Right cardiac atrium (tissue), 5 donors: ENCODE measurements at regions not wholly inside any gene's neighbourhood (a gene's known extent, or its start where the extent isn't known, plus 50 kb on each side); places are given as distances from the start of the nearest gene placed in this dataset.

Source experiments
- ATAC-seq, 2 donors: fragments of 200-7000 bp; cut with Tn5 transposase; one replicate each; pipeline versions ENCODE4 v1.8.0 to v1.9.1; 2020; ENCODE audit warnings: moderate library complexity in 2 of 2, mild to moderate bottlenecking in 1 of 2
- DNase-seq, 3 donors: peaks; one replicate each; pipeline ENCODE4 v3.0.0-alpha.2; 2020
- H3K27ac ChIP-seq: one replicate; pipeline ENCODE4 v1.5.1; 2013; ENCODE audit warnings: mild to moderate bottlenecking, low read length, control low read depth, moderate library complexity
- H3K27me3 ChIP-seq: one replicate; pipeline ENCODE4 v1.6.1; 2013; ENCODE audit not compliant: control insufficient read depth, insufficient read depth
- H3K4me1 ChIP-seq: one replicate; pipeline ENCODE4 v1.6.1; 2013; ENCODE audit warnings: low read length; ENCODE audit not compliant: control insufficient read depth, insufficient read depth
- H3K4me3 ChIP-seq: one replicate; pipeline ENCODE4 v1.5.1; 2013; ENCODE audit warnings: low read length, control low read depth
- H3K9me3 ChIP-seq: one replicate; pipeline ENCODE4 v1.6.1; 2013; ENCODE audit warnings: low read length; ENCODE audit not compliant: control insufficient read depth
- WGBS: extraction: QIAGEN DNeasy Blood & Tissue Kit; methylation state at CpG from one replicate; pipeline ENCODE4 v1.1.7; 2013; 5-methylcytosine and 5-hydroxymethylcytosine counted together
- intact Hi-C, 4 donors: fragments of 100-400 bp; cut with DNase I; formaldehyde crosslinking; loops; one replicate each; pipeline versions ENCODE4 v1.11.0 to v1.14.0; 2022 to 2023
- donor health status: healthy with polysubstance abuse.
- donor health status: DM: no; HTN: yes; CAD: no.
- donor health status: DM: no; HTN: no; CAD: no.
- donor health status: DM: no; HTN: yes; CAD: no; lungs with severe emphysema.
- donor health status: DM: yes; HTN: yes; CAD: no.

GRCh38 chr18:27750923-27751322 lies 426.0 kb downstream of the CDH2 start:
- DNase-seq (no peak), ATAC-seq (no peak)
- WGBS, result 72% methylated on average over 5 of the region's 5 CpGs
- Histone ChIP-seq H3K4me3 (no peak overlapping the region), H3K27ac (no peak overlapping the region), H3K9me3 (no peaks in the 10 kb centered on the region), H3K4me1 (no peaks in the 10 kb centered on the region), H3K27me3 (no peaks in the 10 kb centered on the region)
- intact Hi-C loops, result loop anchor here in 3 of 4 donors (2.0 to 10.0 kb wide), 3 partner anchors 66 to 146 kb away; no protein-coding TSS in a partner anchor

GRCh38 chr18:27750014-27750413 lies 426.9 kb downstream of the CDH2 start:
- Histone ChIP-seq H3K9me3 (no peaks in the 10 kb centered on the region), H3K4me3 (no peak overlapping the region), H3K27ac (no peak overlapping the region), H3K4me1 (no peaks in the 10 kb centered on the region), H3K27me3 (no peaks in the 10 kb centered on the region)
- whole genome bisulfite sequencing, result 0% methylated on average over 3 of the region's 3 CpGs
- peak in 2 of 3 donors; percentile 13 to 16 for DNase-seq
- intact Hi-C loops, result loop anchor here in 3 of 4 donors (2.0 to 10.0 kb wide), 3 partner anchors 65 to 145 kb away; no protein-coding TSS in a partner anchor
- peak; percentile 55 to 76 for ATAC-seq

- DNase-seq, result no peak
- no peak overlapping the region for H3K4me3 ChIP-seq
- no peaks in the 10 kb centered on the region for H3K9me3 ChIP-seq
- WGBS, result 68% methylated on average over 3 of the region's 3 CpGs
- H3K27ac ChIP-seq, result no peak overlapping the region
- intact Hi-C loops, result loop anchor here in 2 of 4 donors (5.0 kb wide), 1 partner anchor 142 kb away; no protein-coding TSS in a partner anchor
- H3K4me1 ChIP-seq, result no peaks in the 10 kb centered on the region
- H3K27me3 ChIP-seq, result no peaks in the 10 kb centered on the region
- no peak for ATAC-seq
Observed at GRCh38 chr18:27749194-27749593, 427.7 kb downstream of the CDH2 start.

- no peak overlapping the region for H3K27ac ChIP-seq
- DNase-seq, result no peak
- H3K4me3 ChIP-seq, result no peak overlapping the region
- H3K27me3 ChIP-seq, result no peaks in the 10 kb centered on the region
- intact Hi-C loops, result loop anchor here in 2 of 4 donors (5.0 kb wide), 1 partner anchor 139 kb away; no protein-coding TSS in a partner anchor
- H3K4me1 ChIP-seq, result no peaks in the 10 kb centered on the region
- ATAC-seq, result no peak
- H3K9me3 ChIP-seq, result no peaks in the 10 kb centered on the region
- WGBS, result 79% methylated on average over 5 of the region's 5 CpGs
Observed at GRCh38 chr18:27746241-27746640, 430.7 kb downstream of the CDH2 start.

GRCh38 chr18:27735117-27735516 lies 441.8 kb downstream of the CDH2 start:
- no peak overlapping the region for H3K27ac ChIP-seq

GRCh38 chr18:27731211-27731610 lies 445.7 kb downstream of the CDH2 start:
- H3K27ac ChIP-seq, result no peak overlapping the region
- WGBS, result 90% methylated on average over 3 of the region's 3 CpGs
- no peaks in the 10 kb centered on the region for H3K27me3 ChIP-seq
- intact Hi-C loops, result no loop called here
- no peaks in the 10 kb centered on the region for H3K4me1 ChIP-seq
- H3K4me3 ChIP-seq, result no peak overlapping the region
- ATAC-seq (no peak), DNase-seq (no peak)
- H3K9me3 ChIP-seq, result no peaks in the 10 kb centered on the region

More at GRCh38 chr18:27735117-27735516, 441.8 kb downstream of the CDH2 start:
- H3K9me3 ChIP-seq, result no peaks in the 10 kb centered on the region
- H3K4me3 ChIP-seq, result no peak overlapping the region
- DNase-seq, result no peak
- 75% methylated on average over 1 of the region's 1 CpG for WGBS
- no peaks in the 10 kb centered on the region for H3K4me1 ChIP-seq
- ATAC-seq, result no peak
- no peaks in the 10 kb centered on the region for H3K27me3 ChIP-seq
- intact Hi-C loops, result no loop called here

GRCh38 chr18:27728659-27729058 lies 448.3 kb downstream of the CDH2 start:
- intact Hi-C loops, result no loop called here
- no peak for DNase-seq
- no peaks in the 10 kb centered on the region for H3K27me3 ChIP-seq

GRCh38 chr18:27724362-27724761 lies 452.6 kb downstream of the CDH2 start:
- 56% methylated on average over 2 of the region's 2 CpGs for WGBS
- Histone ChIP-seq H3K4me3 (no peak overlapping the region), H3K4me1 (no peaks in the 10 kb centered on the region), H3K9me3 (no peaks in the 10 kb centered on the region), H3K27me3 (no peaks in the 10 kb centered on the region), H3K27ac (no peak overlapping the region)
- no peak for ATAC-seq
- no peak for DNase-seq
- intact Hi-C loops, result no loop called here

More at GRCh38 chr18:27728659-27729058, 448.3 kb downstream of the CDH2 start:
- ATAC-seq, result no peak
- H3K4me3 ChIP-seq, result no peak overlapping the region
- H3K27ac ChIP-seq, result no peak overlapping the region
- no peaks in the 10 kb centered on the region for H3K9me3 ChIP-seq
- no peaks in the 10 kb centered on the region for H3K4me1 ChIP-seq

- DNase-seq, result no peak
- no peaks in the 10 kb centered on the region for H3K9me3 ChIP-seq
- H3K4me1 ChIP-seq, result no peaks in the 10 kb centered on the region
- H3K4me3 ChIP-seq, result no peak overlapping the region
- 74% methylated on average over 1 of the region's 1 CpG for WGBS
- H3K27ac ChIP-seq, result no peak overlapping the region
- no peaks in the 10 kb centered on the region for H3K27me3 ChIP-seq
- ATAC-seq, result no peak
- intact Hi-C loops, result no loop called here
Observed at GRCh38 chr18:27723168-27723567, 453.8 kb downstream of the CDH2 start.

GRCh38 chr18:27719680-27720079 lies 457.2 kb downstream of the CDH2 start:
- no peak overlapping the region for H3K27ac ChIP-seq
- H3K27me3 ChIP-seq, result no peaks in the 10 kb centered on the region
- 86% methylated on average over 6 of the region's 6 CpGs for WGBS
- H3K4me3 ChIP-seq, result no peak overlapping the region
- DNase-seq, result no peak
- H3K4me1 ChIP-seq, result peaks cover 3% of the 10 kb centered on the region
- H3K9me3 ChIP-seq, result no peaks in the 10 kb centered on the region
- ATAC-seq, result no peak
- intact Hi-C loops, result no loop called here

- Histone ChIP-seq H3K4me3 (no peak overlapping the region), H3K9me3 (no peaks in the 10 kb centered on the region), H3K27ac (no peak overlapping the region), H3K27me3 (no peaks in the 10 kb centered on the region), H3K4me1 (peaks cover 5% of the 10 kb centered on the region)
- no peak for ATAC-seq
- intact Hi-C loops, result no loop called here
- WGBS, result 85% methylated on average over 3 of the region's 3 CpGs
- no peak for DNase-seq
Observed at GRCh38 chr18:27717816-27718215, 459.1 kb downstream of the CDH2 start.

- intact Hi-C loops, result no loop called here
- Histone ChIP-seq H3K4me3 (no peak overlapping the region), H3K27ac (no peak overlapping the region), H3K4me1 (peaks cover 5% of the 10 kb centered on the region), H3K27me3 (no peaks in the 10 kb centered on the region), H3K9me3 (no peaks in the 10 kb centered on the region)
- peak; percentile 53 to 58 for ATAC-seq
- DNase-seq, result no peak
- WGBS, result 71% methylated on average over 4 of the region's 4 CpGs
Observed at GRCh38 chr18:27717250-27717649, 459.7 kb downstream of the CDH2 start.
